HG03066 (cell line): ENCODE measurements at regions not wholly inside any gene's neighbourhood (a gene's known extent, or its start where the extent isn't known, plus 50 kb on each side); places are given as distances from the start of the nearest gene placed in this dataset.

Experiments used
- ATAC-seq: cut with Tn5 transposase; IDR thresholded peaks from one replicate; pipeline ENCODE4 v1.9.1; 2021; ENCODE audit warnings: low read depth; ENCODE audit not compliant: unreplicated experiment

- ATAC-seq, result no peak
These were observed 384.4 kb upstream of the PDE4D start for GRCh38 chr5:60277941-60278340.

GRCh38 chr5:60274747-60275146 is 381.2 kb upstream of the PDE4D start:
- no peak for ATAC-seq

- ATAC-seq, result no peak
These were observed 378.0 kb upstream of the PDE4D start for GRCh38 chr5:60271517-60271916.

- ATAC-seq, result no peak
These were observed 374.4 kb upstream of the PDE4D start for GRCh38 chr5:60267907-60268306.

GRCh38 chr5:60263346-60263745 is 369.8 kb upstream of the PDE4D start:
- ATAC-seq, result no peak

- no peak for ATAC-seq
These were observed 369.2 kb upstream of the PDE4D start for GRCh38 chr5:60262576-60263295.

- ATAC-seq, result no peak
These were observed 368.2 kb upstream of the PDE4D start for GRCh38 chr5:60261732-60262131.

GRCh38 chr5:60260658-60261057 is 367.1 kb upstream of the PDE4D start:
- ATAC-seq, result no peak

GRCh38 chr5:60259730-60260129 is 366.2 kb upstream of the PDE4D start:
- no peak for ATAC-seq

- ATAC-seq, result no peak
These were observed 364.2 kb upstream of the PDE4D start for GRCh38 chr5:60257596-60258271.

GRCh38 chr5:60256546-60256945 is 363.0 kb upstream of the PDE4D start:
- no peak for ATAC-seq

GRCh38 chr5:60248901-60249300 is 355.4 kb upstream of the PDE4D start:
- ATAC-seq, result peak; percentile 90

- no peak for ATAC-seq
These were observed 350.2 kb upstream of the PDE4D start for GRCh38 chr5:60243713-60244112.

GRCh38 chr5:60232036-60232795 is 338.7 kb upstream of the PDE4D start:
- no peak for ATAC-seq

- ATAC-seq, result no peak
These were observed 336.9 kb upstream of the PDE4D start for GRCh38 chr5:60230456-60230855.

GRCh38 chr5:60229691-60230185 is 336.2 kb upstream of the PDE4D start:
- ATAC-seq, result no peak

- no peak for ATAC-seq
These were observed 335.1 kb upstream of the PDE4D start for GRCh38 chr5:60228676-60229075.

- ATAC-seq, result no peak
These were observed 332.6 kb upstream of the PDE4D start for GRCh38 chr5:60226128-60226527.

GRCh38 chr5:60223342-60223741 is 329.8 kb upstream of the PDE4D start:
- no peak for ATAC-seq

GRCh38 chr5:60219921-60220320 is 326.4 kb upstream of the PDE4D start:
- no peak for ATAC-seq

GRCh38 chr5:60210810-60211209 is 317.3 kb upstream of the PDE4D start:
- ATAC-seq, result no peak
